Mesenchymal stem cell (in vitro differentiated cells and primary cell): ENCODE measurements at regions not wholly inside any gene's neighbourhood (a gene's known extent, or its start where the extent isn't known, plus 50 kb on each side); places are given as distances from the start of the nearest gene placed in this dataset.

ENCODE experiments used
- DNase-seq: peaks from one replicate; pipeline ENCODE4 v3.0.0-alpha.2; 2013
- H2AFZ ChIP-seq: one replicate; pipeline ENCODE4 v1.6.1; 2013; ENCODE audit warnings: low read depth, mild to moderate bottlenecking, control low read depth, inconsistent platforms, low read length, moderate library complexity
- H2AK5ac ChIP-seq: 2 replicates; pipeline ENCODE4 v1.6.1; 2013; ENCODE audit warnings: low read length, moderate library complexity, mild to moderate bottlenecking, inconsistent platforms; ENCODE audit not compliant: severe bottlenecking
- H2BK120ac ChIP-seq: one replicate; pipeline ENCODE4 v1.6.1; 2013; ENCODE audit warnings: low read depth, mild to moderate bottlenecking, inconsistent platforms, low read length, moderate library complexity
- H2BK12ac ChIP-seq, 2 experiments: one replicate each; pipeline ENCODE4 v1.6.1; 2013; ENCODE audit warnings: inconsistent platforms in 2 of 2, low read length in 2 of 2, mild to moderate bottlenecking in 2 of 2, moderate library complexity in 2 of 2, control low read depth in 1 of 2
- H2BK15ac ChIP-seq: one replicate; pipeline ENCODE4 v1.6.1; 2013; ENCODE audit warnings: mild to moderate bottlenecking, low read depth, inconsistent platforms; ENCODE audit not compliant: poor library complexity, severe bottlenecking
- H2BK5ac ChIP-seq: 2 replicates; pipeline ENCODE4 v1.6.1; 2013; ENCODE audit warnings: low read depth, mild to moderate bottlenecking, low read length, control low read depth, inconsistent platforms; ENCODE audit not compliant: poor library complexity, severe bottlenecking
- H3K14ac ChIP-seq, 2 experiments: one replicate each; pipeline ENCODE4 v1.6.1; 2013; ENCODE audit warnings: inconsistent platforms in 2 of 2, low read length in 2 of 2, control low read depth in 1 of 2, mild to moderate bottlenecking in 1 of 2, moderate library complexity in 1 of 2
- H3K18ac ChIP-seq, 2 experiments: one replicate each; pipeline ENCODE4 v1.6.1; 2013; ENCODE audit warnings: inconsistent platforms in 2 of 2, low read length in 2 of 2, control low read depth in 1 of 2, low read depth in 1 of 2, mild to moderate bottlenecking in 1 of 2
- H3K23ac ChIP-seq, 2 experiments: one replicate each; pipeline ENCODE4 v1.6.1; 2013; ENCODE audit warnings: inconsistent platforms in 2 of 2, low read length in 2 of 2, mild to moderate bottlenecking in 2 of 2, moderate library complexity in 2 of 2, control low read depth in 1 of 2
- H3K27ac ChIP-seq: 2 replicates; pipeline ENCODE4 v1.5.1; 2013; ENCODE audit warnings: mild to moderate bottlenecking, moderate library complexity, low read length, control low read depth, inconsistent platforms; ENCODE audit not compliant: poor library complexity, severe bottlenecking
- H3K27me3 ChIP-seq, 2 experiments: 2 replicates each; pipeline versions ENCODE4 v1.6.1 to v1.7.0; 2013; ENCODE audit warnings: low read length in 2 of 2, mild to moderate bottlenecking in 2 of 2, moderate library complexity in 2 of 2, control low read depth in 1 of 2, inconsistent platforms in 1 of 2; ENCODE audit not compliant: control insufficient read depth in 1 of 2, insufficient read depth in 1 of 2
- H3K36me3 ChIP-seq, 2 experiments: 2 replicates each; pipeline versions ENCODE4 v1.6.1 to v1.7.0; 2013; ENCODE audit warnings: low read length in 2 of 2, control low read depth in 1 of 2, inconsistent platforms in 1 of 2, low read depth in 1 of 2, mild to moderate bottlenecking in 1 of 2; ENCODE audit not compliant: insufficient read depth in 2 of 2, control insufficient read depth in 1 of 2
- H3K4ac ChIP-seq, 2 experiments: one replicate each; pipeline ENCODE4 v1.6.1; 2013; ENCODE audit warnings: inconsistent platforms in 2 of 2, low read length in 2 of 2, mild to moderate bottlenecking in 2 of 2, moderate library complexity in 2 of 2, control low read depth in 1 of 2, low read depth in 1 of 2
- H3K4me1 ChIP-seq: 2 replicates; pipeline ENCODE4 v1.6.1; 2013; ENCODE audit warnings: low read depth, low read length, control low read depth; ENCODE audit not compliant: control insufficient read depth, insufficient read depth
- H3K4me2 ChIP-seq: 2 replicates; pipeline ENCODE4 v1.6.1; 2013; ENCODE audit warnings: low read length, mild to moderate bottlenecking, inconsistent platforms; ENCODE audit not compliant: poor library complexity, severe bottlenecking
- H3K4me3 ChIP-seq, 2 experiments: 2 replicates each; pipeline versions ENCODE4 v1.5.1 to v1.7.0; 2013; ENCODE audit warnings: low read length in 2 of 2, mild to moderate bottlenecking in 2 of 2, control low read depth in 1 of 2, low read depth in 1 of 2; ENCODE audit not compliant: insufficient read depth in 1 of 2
- H3K79me1 ChIP-seq: replicated peaks from 2 replicates; pipeline ENCODE4 v1.6.1; 2013; ENCODE audit warnings: mild to moderate bottlenecking, control low read depth, low read length, inconsistent platforms; ENCODE audit not compliant: poor library complexity, severe bottlenecking
- H3K9ac ChIP-seq: 2 replicates; pipeline ENCODE4 v1.7.0; 2013; ENCODE audit warnings: mild to moderate bottlenecking, low read length, moderate library complexity
- H3K9me3 ChIP-seq: 2 replicates; pipeline ENCODE4 v1.7.0; 2013; ENCODE audit warnings: mild to moderate bottlenecking, low read length; ENCODE audit not compliant: control insufficient read depth
- H4K8ac ChIP-seq: one replicate; pipeline ENCODE4 v1.6.1; 2013; ENCODE audit warnings: inconsistent platforms, mild to moderate bottlenecking, low read length, moderate library complexity
- H4K91ac ChIP-seq: one replicate; pipeline ENCODE4 v1.6.1; 2013; ENCODE audit warnings: mild to moderate bottlenecking, low read length, inconsistent platforms
- WGBS: methylation state at CpG from one replicate; pipeline ENCODE4 v1.1.7; 2013; ENCODE audit warnings: mixed read lengths; 5-methylcytosine and 5-hydroxymethylcytosine counted together

DNA sequence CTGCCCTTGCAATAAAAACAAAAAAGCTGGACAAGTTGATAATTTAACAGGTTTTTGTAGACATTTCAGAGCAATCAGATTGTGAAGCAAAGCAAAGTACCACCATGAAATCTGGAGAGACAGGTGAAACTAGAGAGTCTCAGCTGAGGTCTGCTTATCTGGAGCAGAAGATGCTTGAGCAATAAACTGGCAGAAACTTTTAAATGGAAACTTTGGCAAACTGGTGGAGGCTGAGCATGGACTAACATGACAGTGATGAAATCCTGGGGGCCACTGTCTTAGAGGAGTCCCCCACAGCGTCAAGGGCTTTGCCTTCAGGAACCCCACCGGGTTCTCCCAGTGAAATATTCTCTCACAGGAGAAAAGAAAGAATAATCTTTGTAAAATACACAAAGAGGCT, 416.3 kb upstream of the B3GALT2 start:
- no peak overlapping the region for H2BK5ac ChIP-seq
- no peak overlapping the region for H3K9ac ChIP-seq
- no peak overlapping the region for H3K18ac ChIP-seq
- WGBS = no CpG with 5 or more reads among the region's 2 CpGs
- no peak overlapping the region for H3K23ac ChIP-seq
- no peak overlapping the region for H3K4me2 ChIP-seq
- no peak for DNase-seq
- no peak overlapping the region for H3K14ac ChIP-seq
- no peaks in the 10 kb centered on the region for H3K9me3 ChIP-seq
- no peak overlapping the region for H2BK120ac ChIP-seq
- no peak overlapping the region for H4K91ac ChIP-seq
- no peak overlapping the region for H2AFZ ChIP-seq
- H3K79me1 ChIP-seq = no peaks in the 10 kb centered on the region
- no peaks in the 10 kb centered on the region for H3K4me1 ChIP-seq
- H3K4me3 ChIP-seq = no peak overlapping the region
- no peak overlapping the region for H4K8ac ChIP-seq
- H3K36me3 ChIP-seq = no peaks in the 10 kb centered on the region
- H3K27ac ChIP-seq = no peak overlapping the region
- no peak overlapping the region for H2AK5ac ChIP-seq
- no peaks in the 10 kb centered on the region for H3K27me3 ChIP-seq
- H2BK15ac ChIP-seq = no peak overlapping the region
- no peak overlapping the region for H2BK12ac ChIP-seq
- H3K4ac ChIP-seq = no peak overlapping the region

GRCh38 chr1:193593147-193593885, 406.9 kb upstream of the B3GALT2 start:
- WGBS = 61% methylated on average over 2 of the region's 3 CpGs
- Histone ChIP-seq H2BK12ac (no peak overlapping the region), H3K27ac (no peak overlapping the region), H3K9ac (no peak overlapping the region), H4K91ac (no peak overlapping the region), H3K4me3 (no peak overlapping the region), H3K18ac (no peak overlapping the region), H2BK15ac (no peak overlapping the region), H3K23ac (no peak overlapping the region), H3K4me2 (no peak overlapping the region), H3K9me3 (no peaks in the 10 kb centered on the region), H3K36me3 (no peaks in the 10 kb centered on the region), H2BK120ac (no peak overlapping the region), H3K27me3 (no peaks in the 10 kb centered on the region), H4K8ac (no peak overlapping the region), H3K79me1 (no peaks in the 10 kb centered on the region), H3K14ac (no peak overlapping the region), H2BK5ac (no peak overlapping the region), H3K4ac (no peak overlapping the region), H3K4me1 (peaks cover 3% of the 10 kb centered on the region), H2AK5ac (no peak overlapping the region), H2AFZ (no peak overlapping the region)
- no peak for DNase-seq

DNA sequence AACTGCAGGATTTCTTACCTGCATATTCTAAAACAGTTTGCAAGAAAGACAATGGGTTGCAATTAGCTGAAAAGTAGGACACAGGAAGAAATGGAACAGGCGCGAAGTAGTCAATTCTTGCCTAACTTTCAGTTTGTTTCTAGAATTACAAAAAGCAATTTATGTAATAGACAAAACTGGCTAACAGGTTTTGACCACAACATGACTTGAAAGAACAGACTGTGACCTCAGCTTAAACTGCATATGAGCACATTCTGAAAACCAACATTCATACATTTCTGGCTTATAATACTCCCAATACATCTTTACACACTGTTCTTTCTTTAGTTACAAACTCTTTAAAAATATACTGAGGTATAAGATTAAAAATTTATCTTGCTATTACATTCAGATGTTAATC, 405.9 kb upstream of the B3GALT2 start:
- DNase-seq = no peak
- Histone ChIP-seq H4K8ac (no peak overlapping the region), H2BK5ac (no peak overlapping the region), H3K23ac (no peak overlapping the region), H3K36me3 (no peaks in the 10 kb centered on the region), H3K27ac (no peak overlapping the region), H3K4ac (no peak overlapping the region), H4K91ac (no peak overlapping the region), H3K14ac (no peak overlapping the region), H2BK12ac (no peak overlapping the region), H2AFZ (no peak overlapping the region), H3K4me1 (peaks cover 4% of the 10 kb centered on the region), H3K9ac (no peak overlapping the region), H2BK15ac (no peak overlapping the region), H3K4me3 (no peak overlapping the region), H2BK120ac (no peak overlapping the region), H3K18ac (no peak overlapping the region), H3K27me3 (no peaks in the 10 kb centered on the region), H3K79me1 (no peaks in the 10 kb centered on the region), H3K4me2 (no peak overlapping the region), H3K9me3 (no peaks in the 10 kb centered on the region), H2AK5ac (no peak overlapping the region)
- whole genome bisulfite sequencing = 80% methylated on average over 2 of the region's 2 CpGs

- Histone ChIP-seq H2AK5ac (no peak overlapping the region), H2AFZ (no peak overlapping the region), H3K27ac (no peak overlapping the region), H3K9ac (no peak overlapping the region), H2BK12ac (no peak overlapping the region), H3K18ac (no peak overlapping the region), H2BK120ac (no peak overlapping the region), H4K91ac (no peak overlapping the region), H3K79me1 (no peaks in the 10 kb centered on the region), H3K4me2 (no peak overlapping the region), H3K36me3 (no peaks in the 10 kb centered on the region), H3K23ac (no peak overlapping the region), H2BK15ac (no peak overlapping the region), H2BK5ac (no peak overlapping the region), H3K4me1 (peaks cover 4% of the 10 kb centered on the region), H3K4me3 (no peak overlapping the region), H3K4ac (no peak overlapping the region), H4K8ac (no peak overlapping the region), H3K27me3 (no peaks in the 10 kb centered on the region), H3K9me3 (no peaks in the 10 kb centered on the region), H3K14ac (no peak overlapping the region)
- no peak for DNase-seq
Observed at GRCh38 chr1:193590102-193590501, 403.7 kb upstream of the B3GALT2 start.
